Pancreas (tissue), 10 donors: ENCODE measurements at regions not wholly inside any gene's neighbourhood (a gene's known extent, or its start where the extent isn't known, plus 50 kb on each side); places are given as distances from the start of the nearest gene placed in this dataset.
"Not testable (repeated sequence)": the region's sequence is repeated elsewhere in the genome, so short reads cannot be mapped to it uniquely, and the experiment has no call there.

ENCODE experiments used
- ATAC-seq, 4 donors: fragments of 200-7000 bp; cut with Tn5 transposase; one replicate each; pipeline versions ENCODE4 v1.8.0 to v1.9.1; 2020; ENCODE audit warnings: mild to moderate bottlenecking in 4 of 4, moderate library complexity in 4 of 4
- DNase-seq, 6 donors: peaks; one replicate each; pipeline ENCODE4 v3.0.0-alpha.2; 2020
- FAIRE-seq: peaks from 2 replicates; lab custom pipeline; 2012; peaks lifted over from hg19 to GRCh38; lab: Jason Lieb, UNC
- H3K27ac ChIP-seq, 4 donors: fragments of 200-600 bp; sonication (generic); 1 replicate in 3 of 4; 2 replicates in 1 of 4; pipeline versions ENCODE4 v1.5.0 to v1.8.0; 2020
- H3K27me3 ChIP-seq, 4 donors: fragments of 200-600 bp; one replicate each; pipeline ENCODE4 v1.8.0; 2021
- H3K36me3 ChIP-seq, 3 donors: fragments of 200-600 bp; sonication (generic) in 1 of 3; one replicate each; pipeline versions ENCODE4 v1.5.0 to v1.8.0; 2020 to 2021
- H3K4me1 ChIP-seq, 3 donors: fragments of 200-600 bp; one replicate each; pipeline ENCODE4 v1.8.0; 2021
- H3K4me3 ChIP-seq, 4 donors: fragments of 200-600 bp; sonication (generic) in 2 of 4; one replicate each; pipeline versions ENCODE4 v1.5.0 to v1.8.0; 2020 to 2021
- H3K9me3 ChIP-seq, 4 donors: fragments of 200-600 bp; one replicate each; pipeline ENCODE4 v1.8.0; 2021
- CTCF ChIP-seq, 4 donors: fragments of 200-600 bp; sonication (generic) in 3 of 4; IDR thresholded peaks; one replicate each; pipeline versions ENCODE4 v1.5.0 to v1.8.0; 2021; ENCODE audit warnings: antibody characterized with exemption in 4 of 4
- WGBS, 2 donors: extraction: QIAGEN DNeasy Blood & Tissue Kit; methylation state at CpG; one replicate each; pipeline ENCODE4 v1.1.7; 2013; 5-methylcytosine and 5-hydroxymethylcytosine counted together
- intact Hi-C, 3 donors: fragments of 100-400 bp; cut with DNase I; formaldehyde crosslinking; loops; one replicate each; pipeline versions ENCODE4 v1.11.1 to v1.14.2; 2022
- donor health status: healthy with polysubstance abuse.
- donor health status: DM: no; HTN: no; CAD: no; lungs with moderate emphysema.
- donor health status: DM: no; HTN: no; CAD: no.
- donor health status: control.
- donor health status: control.
- donor health status: Bipolar disorder and iron deficiency.
- donor health status: DM: yes; HTN: yes; CAD: no.
- donor health status: DM: no; HTN: no; CAD: no.
- donor health status: DM: no; HTN: no; CAD: no.
- donor health status: DM: yes; HTN: yes; CAD: no.

DNA sequence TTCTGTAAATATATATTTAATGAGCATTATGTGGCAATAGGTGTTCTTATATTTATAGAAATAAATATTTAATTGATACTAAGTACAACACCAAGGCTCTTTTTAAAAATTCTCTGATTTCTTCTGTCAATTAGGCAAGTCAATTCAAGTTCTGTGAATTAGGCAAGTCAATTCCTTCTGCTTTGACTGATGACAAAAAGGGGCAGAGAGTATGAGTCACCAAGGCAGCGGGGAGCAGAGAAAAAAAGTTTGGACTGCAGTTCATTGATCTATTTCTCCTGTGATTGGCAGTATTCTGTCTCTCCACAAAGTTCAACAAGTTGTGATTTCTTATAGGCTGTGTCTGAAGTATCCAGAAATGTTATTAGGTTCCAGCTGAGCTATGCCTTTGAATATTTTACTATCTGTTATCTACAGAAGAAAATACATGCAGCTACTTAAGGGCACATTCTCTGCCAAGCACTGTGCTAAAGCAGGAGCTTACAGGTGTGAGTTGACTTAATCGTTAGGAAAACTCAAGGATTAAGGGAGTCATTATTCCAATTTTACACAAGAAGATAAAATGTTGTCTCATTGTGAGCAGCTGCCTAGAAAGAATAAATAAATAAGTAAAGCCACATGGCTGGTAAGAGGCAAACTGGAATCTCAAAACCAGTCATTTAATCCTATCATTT is 206.4 kb upstream of the ALG10B start:
- WGBS, 2 donors, result 30 to 35% methylated on average over 2 of the region's 2 CpGs
- intact Hi-C loops, result no loop called here
- Histone ChIP-seq H3K9me3 (no peaks in the 10 kb centered on the region), H3K4me1 (no peaks in the 10 kb centered on the region), H3K36me3 (no peaks in the 10 kb centered on the region), H3K4me3 (no peak overlapping the region), H3K27me3 (no peaks in the 10 kb centered on the region), H3K27ac (no peak overlapping the region)
- ATAC-seq (peak in 3 of 4 donors; percentile 34 to 55 (median 52)), FAIRE-seq (no peak), DNase-seq (no peak)
- no peak for TF ChIP-seq CTCF (IDR thresholded peaks at IDR 0.05)

GRCh38 chr12:38113991-38114390 is 202.6 kb upstream of the ALG10B start:
- TF ChIP-seq CTCF (IDR thresholded peaks at IDR 0.05), result no peak
- 45 to 67% methylated on average over 5 of the region's 5 CpGs for WGBS, 2 donors
- Histone ChIP-seq H3K36me3 (no peaks in the 10 kb centered on the region), H3K4me3 (no peak overlapping the region), H3K4me1 (no peaks in the 10 kb centered on the region), H3K27ac (no peak overlapping the region), H3K27me3 (no peaks in the 10 kb centered on the region), H3K9me3 (no peaks in the 10 kb centered on the region)
- intact Hi-C loops, result no loop called here
- ATAC-seq (no peak), FAIRE-seq (no peak), DNase-seq (no peak)

GRCh38 chr12:38116968-38117367 is 199.6 kb upstream of the ALG10B start:
- no peak for TF ChIP-seq CTCF (IDR thresholded peaks at IDR 0.05)
- no peaks in the 10 kb centered on the region for H3K9me3 ChIP-seq
- no peaks in the 10 kb centered on the region for H3K36me3 ChIP-seq
- H3K27me3 ChIP-seq, result no peaks in the 10 kb centered on the region
- DNase-seq (no peak), ATAC-seq (no peak), FAIRE-seq (no peak)
- intact Hi-C loops, result no loop called here
- no peaks in the 10 kb centered on the region for H3K4me1 ChIP-seq
- no peak overlapping the region for H3K4me3 ChIP-seq
- WGBS, 2 donors, result 37 to 48% methylated on average over 5 of the region's 5 CpGs
- H3K27ac ChIP-seq, result no peak overlapping the region

DNA sequence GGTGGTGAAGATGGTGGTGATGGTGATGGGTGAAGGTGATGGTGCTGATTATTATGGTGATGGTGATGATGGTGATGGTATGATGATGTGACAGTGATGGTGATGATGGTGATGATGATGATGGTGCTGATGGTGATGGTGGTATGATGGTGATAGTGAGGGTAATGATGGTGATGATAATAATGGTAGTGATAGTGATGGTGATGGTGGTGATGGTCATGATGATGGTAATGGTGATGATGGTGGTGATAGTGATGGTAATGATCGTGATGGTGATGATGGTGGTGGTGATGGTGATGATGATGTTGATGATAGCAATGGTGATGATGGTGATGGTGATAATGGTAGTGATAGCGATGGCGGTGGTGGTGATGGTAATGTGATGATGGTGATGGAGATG is 197.9 kb upstream of the ALG10B start:
- Histone ChIP-seq H3K36me3 (no peaks in the 10 kb centered on the region), H3K27ac (no peak overlapping the region), H3K4me1 (peaks cover 1% of the 10 kb centered on the region in 3 donors), H3K9me3 (no peaks in the 10 kb centered on the region), H3K27me3 (no peaks in the 10 kb centered on the region), H3K4me3 (no peak overlapping the region)
- ATAC-seq, result no peak
- 83 to 91% methylated on average over 3 of the region's 3 CpGs for WGBS, 2 donors
- FAIRE-seq, result no peak
- TF ChIP-seq CTCF (IDR thresholded peaks at IDR 0.05), result no peak
- intact Hi-C loops, result no loop called here
- DNase-seq, result no peak

- H3K27me3 ChIP-seq, result no peaks in the 10 kb centered on the region
- no peak for ATAC-seq
- intact Hi-C loops, result no loop called here
- no peak overlapping the region for H3K4me3 ChIP-seq
- H3K9me3 ChIP-seq, result no peaks in the 10 kb centered on the region
- no peaks in the 10 kb centered on the region for H3K36me3 ChIP-seq
- no peak overlapping the region for H3K27ac ChIP-seq
- FAIRE-seq, result no peak
- WGBS, 2 donors, result 58 to 71% methylated on average over 5 of the region's 5 CpGs
- TF ChIP-seq CTCF (IDR thresholded peaks at IDR 0.05), result no peak
- DNase-seq, result no peak
- H3K4me1 ChIP-seq, result peaks cover 9 to 13% (median 12%) of the 10 kb centered on the region in 3 donors
Measured at GRCh38 chr12:38120438-38120837, 196.1 kb upstream of the ALG10B start.

DNA sequence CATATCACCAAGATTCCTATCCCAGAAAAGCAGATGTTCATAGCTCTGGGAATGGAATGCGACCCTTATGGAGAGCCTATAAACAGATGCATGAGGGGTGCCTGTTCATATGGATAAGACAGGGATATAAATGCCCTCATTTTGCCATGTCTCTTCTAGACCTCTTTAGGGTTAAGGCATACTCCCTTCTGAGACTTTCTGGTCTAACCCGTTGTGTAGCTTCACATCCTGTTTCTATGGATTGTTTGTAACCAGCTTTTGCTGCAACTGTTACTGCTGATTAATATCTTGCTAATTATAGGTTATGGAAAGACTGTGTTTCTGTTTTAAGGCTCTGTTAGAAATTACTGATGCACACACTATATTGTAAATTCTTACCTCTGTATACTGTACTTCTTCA is 193.5 kb upstream of the ALG10B start:
- intact Hi-C loops, H3K36me3 ChIP-seq, FAIRE-seq, H3K27ac ChIP-seq, H3K9me3 ChIP-seq, DNase-seq, ATAC-seq, H3K27me3 ChIP-seq, H3K4me3 ChIP-seq: not testable (repeated sequence)
- H3K4me1 ChIP-seq, result peaks cover 9 to 18% (median 16%) of the 10 kb centered on the region in 3 donors
- WGBS, 2 donors, result 72 to 83% methylated on average over 2 of the region's 2 CpGs
